CD14-positive monocyte (primary cell): ENCODE measurements at regions not wholly inside any gene's neighbourhood (a gene's known extent, or its start where the extent isn't known, plus 50 kb on each side); places are given as distances from the start of the nearest gene placed in this dataset.

ENCODE experiments used
- DNase-seq, 3 donors: peaks; one replicate each; pipeline ENCODE4 v3.0.0-alpha.2; 2011 to 2022
- H2AFZ ChIP-seq: 2 replicates; pipeline ENCODE4 v1.6.0; 2012; ENCODE audit warnings: mild to moderate bottlenecking, low read depth, low read length, inconsistent platforms; ENCODE audit not compliant: insufficient read depth, poor library complexity, severe bottlenecking
- H3K27ac ChIP-seq, 2 donors: 1 replicate in 1 of 2; 2 replicates in 1 of 2; pipeline ENCODE4 v1.5.1; 2012 to 2013; ENCODE audit warnings: low read length in 2 of 2, control low read depth in 1 of 2, inconsistent platforms in 1 of 2, low read depth in 1 of 2, mild to moderate bottlenecking in 1 of 2
- H3K27me3 ChIP-seq, 2 donors: one replicate each; pipeline versions ENCODE4 v1.6.0 to v1.6.1; 2011 to 2013; ENCODE audit warnings: low read length in 2 of 2; ENCODE audit not compliant: control insufficient read depth in 2 of 2, insufficient read depth in 2 of 2
- H3K36me3 ChIP-seq, 2 donors: replicated peaks in 1 of 2; 1 replicate in 1 of 2; 2 replicates in 1 of 2; pipeline versions ENCODE4 v1.5.1 to v1.6.1; 2012 to 2013; ENCODE audit warnings: low read length in 2 of 2, control low read depth in 1 of 2, inconsistent platforms in 1 of 2, mild to moderate bottlenecking in 1 of 2; ENCODE audit not compliant: insufficient read depth in 2 of 2, control insufficient read depth in 1 of 2
- H3K4me1 ChIP-seq, 2 donors: 1 replicate in 1 of 2; 2 replicates in 1 of 2; pipeline versions ENCODE4 v1.5.1 to v1.6.1; 2012 to 2013; ENCODE audit warnings: low read length in 2 of 2, control low read depth in 1 of 2, inconsistent platforms in 1 of 2, mild to moderate bottlenecking in 1 of 2, moderate library complexity in 1 of 2; ENCODE audit not compliant: insufficient read depth in 2 of 2, control insufficient read depth in 1 of 2
- H3K4me2 ChIP-seq: replicated peaks from 2 replicates; pipeline ENCODE3; 2012; ENCODE audit warnings: low read length, moderate library complexity, mild to moderate bottlenecking; ENCODE audit not compliant: poor library complexity, severe bottlenecking; ENCODE audit errors: extremely low read depth
- H3K4me3 ChIP-seq, 3 experiments: fragments of 200-600 bp in 1 of 3; sonication (generic) in 1 of 3; replicated peaks in 1 of 3; 1 replicate in 2 of 3; 2 replicates in 1 of 3; pipeline ENCODE4 v1.5.1; 2011 to 2013; ENCODE audit warnings: low read length in 3 of 3, mild to moderate bottlenecking in 3 of 3, control low read depth in 2 of 3, low read depth in 2 of 3, inconsistent platforms in 1 of 3, moderate library complexity in 1 of 3
- H3K79me2 ChIP-seq: 2 replicates; pipeline ENCODE4 v1.6.0; 2012; ENCODE audit warnings: mild to moderate bottlenecking, control low read depth, inconsistent platforms, low read length, moderate library complexity; ENCODE audit not compliant: insufficient read depth
- H3K9ac ChIP-seq: 2 replicates; pipeline ENCODE4 v1.6.0; 2017; ENCODE audit warnings: low read length, mild to moderate bottlenecking; ENCODE audit not compliant: insufficient read depth, poor library complexity, severe bottlenecking
- H3K9me3 ChIP-seq, 2 donors: replicated peaks in 1 of 2; 1 replicate in 1 of 2; 2 replicates in 1 of 2; pipeline versions ENCODE4 v1.5.1 to v1.6.1; 2012 to 2013; ENCODE audit warnings: low read length in 2 of 2, control low read depth in 1 of 2; ENCODE audit not compliant: control insufficient read depth in 1 of 2, insufficient read depth in 1 of 2
- H4K20me1 ChIP-seq: 2 replicates; pipeline ENCODE4 v1.6.0; 2012; ENCODE audit warnings: mild to moderate bottlenecking, low read length, control low read depth, moderate library complexity; ENCODE audit not compliant: insufficient read depth
- H3K27ac Mint-ChIP-seq, 7 donors: one replicate each; pipeline ENCODE4 v1.8.0; 2020; ENCODE audit warnings: mild to moderate bottlenecking in 7 of 7, mixed read lengths in 7 of 7, moderate library complexity in 6 of 7, inconsistent platforms in 2 of 7
- H3K27me3 Mint-ChIP-seq, 3 donors: one replicate each; pipeline ENCODE4 v1.8.0; 2021 to 2022; ENCODE audit warnings: low read depth in 3 of 3, mild to moderate bottlenecking in 3 of 3, mixed read lengths in 3 of 3, moderate library complexity in 3 of 3, inconsistent platforms in 1 of 3
- H3K36me3 Mint-ChIP-seq, 2 donors: one replicate each; pipeline ENCODE4 v1.8.0; 2020; ENCODE audit warnings: mixed read lengths in 2 of 2, inconsistent platforms in 1 of 2, mild to moderate bottlenecking in 1 of 2
- H3K4me1 Mint-ChIP-seq: one replicate; pipeline ENCODE4 v1.8.0; 2020; ENCODE audit warnings: mild to moderate bottlenecking, mixed read lengths
- H3K4me3 Mint-ChIP-seq, 2 donors: one replicate each; pipeline ENCODE4 v1.8.0; 2020; ENCODE audit warnings: mild to moderate bottlenecking in 2 of 2, mixed read lengths in 2 of 2, moderate library complexity in 1 of 2
- H3K9me3 Mint-ChIP-seq, 7 donors: one replicate each; pipeline ENCODE4 v1.8.0; 2020 to 2022; ENCODE audit warnings: mixed read lengths in 7 of 7, mild to moderate bottlenecking in 6 of 7, moderate library complexity in 6 of 7, inconsistent platforms in 2 of 7
- CTCF ChIP-seq: fragments of 200-600 bp; IDR thresholded peaks from one replicate; pipeline ENCODE4 v1.8.0; 2022; ENCODE audit warnings: antibody characterized with exemption, mild to moderate bottlenecking
- WGBS: methylation state at CpG from one replicate; pipeline ENCODE4 v1.1.5; 2013; ENCODE audit warnings: missing lambda C conversion rate; ENCODE audit not compliant: insufficient coverage; 5-methylcytosine and 5-hydroxymethylcytosine counted together
- intact Hi-C, 2 donors: fragments of 100-400 bp; cut with micrococcal nuclease; formaldehyde crosslinking; loops; one replicate each; pipeline versions ENCODE4 v1.15.0 to v1.15.1; 2023

- H2AFZ ChIP-seq = no peak overlapping the region
- no peak overlapping the region for H3K27ac ChIP-seq
These were observed 71.0 kb downstream of the SIPA1L2 start for GRCh38 chr1:232558954-232559353.

GRCh38 chr1:232557502-232558191 is 72.3 kb downstream of the SIPA1L2 start:
- Histone ChIP-seq H3K27me3 (no peaks in the 10 kb centered on the region), H4K20me1 (peaks cover 3% of the 10 kb centered on the region), H3K79me2 (no peaks in the 10 kb centered on the region), H3K27ac (no peak overlapping the region), H3K4me1 (no peaks in the 10 kb centered on the region), H3K36me3 (no peaks in the 10 kb centered on the region), H3K4me2 (no peak overlapping the region), H3K4me3 (no peak overlapping the region), H2AFZ (no peak overlapping the region), H3K9me3 (no peaks in the 10 kb centered on the region), H3K9ac (no peak overlapping the region)
- Mint-ChIP-seq H3K36me3 (no peaks in the 10 kb centered on the region), H3K4me1 (no peaks in the 10 kb centered on the region), H3K27ac (no peak overlapping the region), H3K9me3 (no peaks in the 10 kb centered on the region), H3K27me3 (peaks cover 0 to 3% (median 0%) of the 10 kb centered on the region in 3 donors), H3K4me3 (no peak overlapping the region)
- WGBS = 100% methylated on average over 1 of the region's 3 CpGs
- TF ChIP-seq CTCF = no peak
- intact Hi-C loops = no loop called here
- no peak for DNase-seq

More at GRCh38 chr1:232558954-232559353, 71.0 kb downstream of the SIPA1L2 start:
- no peak overlapping the region for H3K27ac Mint-ChIP-seq
- Histone ChIP-seq H3K9ac (no peak overlapping the region), H3K36me3 (no peaks in the 10 kb centered on the region), H4K20me1 (peaks cover 3% of the 10 kb centered on the region), H3K79me2 (no peaks in the 10 kb centered on the region), H3K27me3 (no peaks in the 10 kb centered on the region), H3K4me3 (no peak overlapping the region), H3K4me1 (no peaks in the 10 kb centered on the region), H3K4me2 (no peak overlapping the region), H3K9me3 (no peaks in the 10 kb centered on the region)
- no peak for DNase-seq
- H3K36me3 Mint-ChIP-seq = peaks cover 0 to 4% of the 10 kb centered on the region in 2 donors
- H3K27me3 Mint-ChIP-seq = peaks cover 0 to 3% (median 0%) of the 10 kb centered on the region in 3 donors
- no peaks in the 10 kb centered on the region for H3K9me3 Mint-ChIP-seq
- intact Hi-C loops = no loop called here
- no peak for TF ChIP-seq CTCF
- no peaks in the 10 kb centered on the region for H3K4me1 Mint-ChIP-seq
- no peak overlapping the region for H3K4me3 Mint-ChIP-seq
- no CpG with 5 or more reads among the region's 1 CpG for WGBS
